Calu3 (cell line): ENCODE measurements at regions not wholly inside any gene's neighbourhood (a gene's known extent, or its start where the extent isn't known, plus 50 kb on each side); places are given as distances from the start of the nearest gene placed in this dataset.
"Not testable (repeated sequence)": the region's sequence is repeated elsewhere in the genome, so short reads cannot be mapped to it uniquely, and the experiment has no call there.

Source experiments
- BruUV-seq: library from RNA; stranded (reverse); fragments of 400-500 nt; replicated peaks from 2 replicates; lab custom pipeline; 2021; lab: Mats Ljungman, UMichigan
- CTCF ChIA-PET: fragments of 300-600 bp; sonication (Branson Sonifier 250); formaldehyde crosslinking; loops from one replicate; lab custom pipeline; 2022; ENCODE audit warnings: antibody characterized with exemption; lab: Charles Lee
- DNase-seq: peaks from one replicate; pipeline ENCODE4 v3.0.0; 2022
- H3K27ac Mint-ChIP-seq: one replicate; pipeline ENCODE4 v1.8.0; 2022; ENCODE audit warnings: mixed read lengths; ENCODE audit not compliant: unreplicated experiment
- H3K27me3 Mint-ChIP-seq: one replicate; pipeline ENCODE4 v1.8.0; 2022; ENCODE audit warnings: mixed read lengths; ENCODE audit not compliant: unreplicated experiment
- H3K36me3 Mint-ChIP-seq: one replicate; pipeline ENCODE4 v1.8.0; 2022; ENCODE audit warnings: mild to moderate bottlenecking, moderate library complexity, mixed read lengths; ENCODE audit not compliant: insufficient read depth, unreplicated experiment
- H3K4me1 Mint-ChIP-seq: one replicate; pipeline ENCODE4 v1.8.0; 2022; ENCODE audit warnings: mild to moderate bottlenecking, low read depth, mixed read lengths; ENCODE audit not compliant: unreplicated experiment
- H3K4me3 Mint-ChIP-seq: one replicate; pipeline ENCODE4 v1.8.0; 2022; ENCODE audit warnings: mild to moderate bottlenecking, low read depth, moderate library complexity, mixed read lengths; ENCODE audit not compliant: unreplicated experiment
- H3K9me3 Mint-ChIP-seq: one replicate; pipeline ENCODE4 v1.8.0; 2022; ENCODE audit warnings: low read depth, mixed read lengths; ENCODE audit not compliant: unreplicated experiment
- CTCF ChIP-seq: fragments of 200-600 bp; IDR thresholded peaks from one replicate; pipeline ENCODE4 v1.8.0; 2022; ENCODE audit warnings: antibody characterized with exemption; ENCODE audit not compliant: unreplicated experiment
- intact Hi-C: fragments of 100-400 bp; cut with micrococcal nuclease; formaldehyde crosslinking; loops from one replicate; pipeline ENCODE4 v1.10.0; 2022; ENCODE audit not compliant: unreplicated experiment

GRCh38 chr3:25844891-25845290 is 55.0 kb downstream of the OXSM start:
- intact Hi-C loops = loop anchor here (5.0 kb wide), 1 partner anchor 867 kb away; no protein-coding TSS in a partner anchor
- CTCF ChIA-PET = interaction anchor here (1.1 to 1.2 kb wide), 2 partner anchors 9 to 12 kb away, joined by 3 read pairs; no protein-coding TSS in a partner anchor
- BruUV-seq = no TSS peak
- Mint-ChIP-seq H3K4me1 (no peaks in the 10 kb centered on the region), H3K9me3 (no peaks in the 10 kb centered on the region), H3K27me3 (no peaks in the 10 kb centered on the region), H3K4me3 (no peak overlapping the region), H3K36me3 (no peaks in the 10 kb centered on the region), H3K27ac (no peak overlapping the region)
- TF ChIP-seq CTCF = no peak
- no peak for DNase-seq

GRCh38 chr3:25846282-25846681 is 56.4 kb downstream of the OXSM start:
- Mint-ChIP-seq H3K36me3 (no peaks in the 10 kb centered on the region), H3K27ac (no peak overlapping the region), H3K9me3 (no peaks in the 10 kb centered on the region), H3K27me3 (no peaks in the 10 kb centered on the region), H3K4me1 (no peaks in the 10 kb centered on the region), H3K4me3 (no peak overlapping the region)
- BruUV-seq = no TSS peak
- CTCF ChIA-PET = interaction anchor here (0.6 kb wide), 1 partner anchor 52 kb away, joined by 4 read pairs; no protein-coding TSS in a partner anchor
- TF ChIP-seq CTCF = no peak
- intact Hi-C loops = no loop called here
- no peak for DNase-seq

GRCh38 chr3:25849091-25849490 is 59.2 kb downstream of the OXSM start:
- H3K36me3 Mint-ChIP-seq = no peaks in the 10 kb centered on the region
- DNase-seq = peak; percentile 10
- TF ChIP-seq CTCF = no peak
- no peak overlapping the region for H3K4me3 Mint-ChIP-seq
- BruUV-seq = no TSS peak
- CTCF ChIA-PET = no interaction called here
- intact Hi-C loops = no loop called here
- peaks cover 6% of the 10 kb centered on the region for H3K4me1 Mint-ChIP-seq
- H3K27me3 Mint-ChIP-seq = no peaks in the 10 kb centered on the region
- H3K9me3 Mint-ChIP-seq = no peaks in the 10 kb centered on the region
- no peak overlapping the region for H3K27ac Mint-ChIP-seq

GRCh38 chr3:25849641-25850385 is 59.9 kb downstream of the OXSM start:
- Mint-ChIP-seq H3K4me1 (peaks cover 13% of the 10 kb centered on the region), H3K9me3 (no peaks in the 10 kb centered on the region), H3K36me3 (no peaks in the 10 kb centered on the region), H3K27me3 (no peaks in the 10 kb centered on the region), H3K27ac (no peak overlapping the region), H3K4me3 (no peak overlapping the region)
- CTCF ChIA-PET = interaction anchor here (0.8 kb wide), 1 partner anchor 13 kb away, joined by 3 read pairs; no protein-coding TSS in a partner anchor
- TF ChIP-seq CTCF = no peak
- intact Hi-C loops = no loop called here
- no peak for DNase-seq
- no TSS peak for BruUV-seq

- H3K9me3 Mint-ChIP-seq, DNase-seq, H3K27ac Mint-ChIP-seq, H3K27me3 Mint-ChIP-seq, BruUV-seq, H3K4me3 Mint-ChIP-seq, CTCF ChIA-PET, intact Hi-C loops, H3K36me3 Mint-ChIP-seq: not testable (repeated sequence)
- peaks cover 26% of the 10 kb centered on the region for H3K4me1 Mint-ChIP-seq
Observed at GRCh38 chr3:25851693-25852259, 61.9 kb downstream of the OXSM start.
